Amygdala (tissue), 56 donors: ENCODE measurements at regions not wholly inside any gene's neighbourhood (a gene's known extent, or its start where the extent isn't known, plus 50 kb on each side); places are given as distances from the start of the nearest gene placed in this dataset.
"Not testable (repeated sequence)": the region's sequence is repeated elsewhere in the genome, so short reads cannot be mapped to it uniquely, and the experiment has no call there.

Experiments
- DNase-seq, 56 donors: peaks; one replicate each; lab custom pipeline; 2025; lab: John Stamatoyannopoulos, UW

- no peak for DNase-seq
Measured at GRCh38 chr12:59066445-59066844, 146.1 kb upstream of the LRIG3 start.

GRCh38 chr12:59059088-59059935 is 139.0 kb upstream of the LRIG3 start:
- DNase-seq, result no peak

DNA sequence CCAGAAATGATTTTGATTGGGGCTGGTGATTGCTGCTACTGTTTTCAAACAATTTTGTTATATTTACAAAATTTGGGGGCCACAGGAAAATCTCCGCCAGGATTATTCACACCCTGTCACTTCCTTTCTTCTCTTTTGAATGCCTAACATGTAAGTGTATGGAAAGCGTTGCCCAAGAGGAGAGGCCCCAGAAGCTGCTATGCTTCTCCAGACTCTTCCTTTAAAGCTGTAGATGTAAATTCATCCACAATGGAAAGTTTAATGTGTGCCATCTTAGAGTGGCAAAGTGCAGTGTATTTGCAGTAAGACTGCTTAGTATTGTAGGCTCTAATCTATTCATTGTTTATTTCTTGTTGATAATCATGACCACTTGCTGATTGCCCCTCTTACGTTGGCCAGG is 136.7 kb upstream of the LRIG3 start:
- DNase-seq, result no peak

DNA sequence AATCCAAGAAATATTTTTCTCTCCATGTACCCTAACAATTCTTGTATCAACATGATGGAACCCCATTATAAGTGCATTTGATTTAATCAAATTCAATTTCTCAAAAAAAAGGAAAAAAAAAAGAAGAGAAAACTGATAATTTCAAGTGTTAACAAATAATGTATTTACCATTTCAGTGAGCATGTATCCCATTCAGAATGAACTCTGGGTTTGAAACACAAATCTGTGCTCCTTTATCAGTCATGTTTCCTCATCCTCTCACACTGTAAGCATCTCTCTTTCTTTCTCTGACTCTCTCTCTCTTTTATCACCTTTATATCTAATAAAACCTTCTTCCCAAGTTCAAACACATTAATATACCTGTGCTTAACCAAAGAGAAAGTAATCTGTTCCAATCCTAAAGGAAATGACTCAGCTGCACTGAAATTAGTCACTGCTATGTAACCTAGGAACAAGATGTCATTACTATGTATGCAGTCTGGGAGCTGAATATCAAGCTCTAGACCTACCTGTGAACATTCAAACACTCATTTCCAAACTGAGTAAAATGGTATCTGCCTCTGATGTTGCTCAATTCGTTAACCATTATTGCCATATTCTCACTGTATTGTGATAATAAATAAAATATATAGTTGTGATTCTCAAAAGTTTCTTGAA is 135.0 kb upstream of the LRIG3 start:
- DNase-seq, result no peak

- not testable (repeated sequence) for DNase-seq
Measured at GRCh38 chr12:59053266-59053899, 133.1 kb upstream of the LRIG3 start.

DNA sequence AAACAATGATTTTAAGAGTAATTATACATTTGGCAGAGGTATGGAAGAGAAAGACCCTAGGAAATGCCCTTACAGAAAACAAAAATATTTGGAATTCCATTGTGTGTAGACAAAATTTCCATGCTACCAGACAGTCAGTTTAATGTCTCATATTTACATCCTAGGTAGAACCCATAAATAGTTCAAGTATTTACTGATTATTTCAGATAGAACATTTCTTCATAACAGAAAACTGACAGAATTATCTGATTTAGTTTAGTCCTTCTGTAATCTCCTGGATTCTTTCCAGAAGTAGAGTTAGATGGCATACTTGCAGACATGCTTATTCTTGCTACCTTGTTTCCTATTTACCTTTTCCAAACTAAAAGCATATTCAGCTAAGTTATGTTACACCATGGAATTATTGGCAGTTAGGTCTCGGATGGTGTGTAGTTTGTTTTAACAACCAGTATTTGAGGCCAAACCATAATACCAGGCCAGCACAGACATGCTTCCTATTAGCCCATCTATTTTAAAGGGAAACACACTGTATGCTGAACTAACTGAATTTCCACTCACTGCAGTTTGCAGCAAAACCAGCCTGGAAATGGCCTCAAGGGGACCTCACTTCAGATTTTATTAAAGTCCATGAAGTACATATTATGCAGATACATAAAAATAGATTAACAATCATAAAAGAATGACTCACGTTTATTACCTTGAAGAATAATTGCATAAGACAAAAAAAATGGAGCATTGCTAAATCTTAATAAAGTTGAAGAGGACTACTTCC is 126.6 kb upstream of the LRIG3 start:
- DNase-seq, result no peak

DNA sequence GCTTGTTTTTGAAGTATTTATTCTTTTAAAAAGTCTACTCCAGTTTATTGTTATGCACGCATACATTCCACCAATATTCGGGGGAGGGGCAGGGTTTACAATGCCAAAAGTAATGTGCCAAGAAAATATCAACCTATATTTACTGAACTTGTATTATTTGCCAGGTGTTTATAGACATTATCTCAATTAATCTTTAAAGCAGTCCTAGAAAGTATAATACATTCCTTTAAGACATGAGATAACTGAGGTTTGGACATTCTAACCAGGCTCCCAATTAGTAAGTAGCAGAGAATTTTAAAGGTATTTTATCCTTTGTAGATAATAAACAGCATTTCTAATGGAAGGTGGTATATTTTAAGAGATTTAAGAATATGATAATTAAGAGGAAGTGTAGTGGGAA is 124.5 kb upstream of the LRIG3 start:
- no peak for DNase-seq

- DNase-seq, result no peak
Measured at GRCh38 chr12:59041241-59042121, 121.2 kb upstream of the LRIG3 start.

DNA sequence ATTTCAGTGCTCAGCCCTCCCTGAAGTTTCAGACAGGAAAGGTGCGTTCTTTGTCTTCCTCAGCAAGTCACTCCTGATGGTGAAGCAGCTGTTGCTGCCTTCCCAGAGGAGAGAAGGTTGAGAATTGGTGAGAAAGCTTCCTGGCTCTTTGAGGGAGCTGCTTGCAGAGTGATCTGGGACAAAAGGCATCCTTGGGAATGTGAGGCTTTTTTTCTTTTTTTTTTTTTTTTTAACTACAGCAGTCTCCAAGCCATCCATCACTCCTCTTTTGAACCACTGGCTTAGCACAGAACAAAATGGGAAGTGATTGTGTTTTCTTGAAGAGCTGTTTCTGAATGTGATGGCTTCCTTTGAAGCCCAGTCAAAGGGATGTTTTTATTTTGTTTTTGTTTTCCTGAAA is 120.4 kb upstream of the LRIG3 start:
- DNase-seq, result no peak

- no peak for DNase-seq
Measured at GRCh38 chr12:59040043-59040442, 119.7 kb upstream of the LRIG3 start.

GRCh38 chr12:59039005-59039404 is 118.7 kb upstream of the LRIG3 start:
- DNase-seq, result no peak

- DNase-seq, result no peak
Measured at GRCh38 chr12:59036973-59037762, 116.9 kb upstream of the LRIG3 start.

- DNase-seq, result no peak
Measured at GRCh38 chr12:59036347-59036746, 116.0 kb upstream of the LRIG3 start.

GRCh38 chr12:59031313-59031712 is 111.0 kb upstream of the LRIG3 start:
- DNase-seq, result no peak

- DNase-seq, result no peak
Measured at GRCh38 chr12:59030415-59030814, 110.1 kb upstream of the LRIG3 start.

DNA sequence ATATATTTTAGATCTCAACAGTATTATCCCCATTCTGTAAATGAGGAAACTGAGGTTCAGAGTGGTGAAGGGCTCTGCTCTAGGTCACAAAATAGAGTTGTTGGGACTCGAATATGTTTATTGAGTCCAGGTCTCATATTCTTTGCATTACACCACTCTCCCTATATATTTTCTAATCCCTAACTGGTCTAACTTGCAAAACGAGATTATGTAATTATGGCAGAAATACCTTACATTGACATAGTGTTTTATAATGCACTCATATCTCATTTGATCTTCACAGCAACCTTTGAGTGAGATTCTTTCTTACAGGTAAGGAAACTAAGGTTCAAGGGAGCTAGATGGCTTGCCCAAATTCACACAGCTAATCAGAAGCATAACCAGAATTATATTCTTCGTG is 106.9 kb upstream of the LRIG3 start:
- no peak for DNase-seq

- DNase-seq, result no peak
Measured at GRCh38 chr12:59023861-59024424, 103.6 kb upstream of the LRIG3 start.

- DNase-seq, result no peak
Measured at GRCh38 chr12:59020073-59020946, 100.0 kb upstream of the LRIG3 start.
